HFFc6 (cell line): ENCODE measurements at regions not wholly inside any gene's neighbourhood (a gene's known extent, or its start where the extent isn't known, plus 50 kb on each side); places are given as distances from the start of the nearest gene placed in this dataset.

Experiments used
- DNase-seq: peaks from one replicate; pipeline ENCODE4 v3.0.0-alpha.2; 2018
- H3K27ac Mint-ChIP-seq: 2 replicates; pipeline ENCODE4 v1.8.0; 2020; ENCODE audit warnings: mild to moderate bottlenecking, mixed read lengths
- H3K27me3 Mint-ChIP-seq: 2 replicates; pipeline ENCODE4 v1.8.0; 2021; ENCODE audit warnings: mild to moderate bottlenecking, moderate library complexity, mixed read lengths; ENCODE audit not compliant: insufficient read depth
- H3K36me3 Mint-ChIP-seq: 2 replicates; pipeline ENCODE4 v1.8.0; 2021; ENCODE audit warnings: low read depth, mixed read lengths
- H3K4me1 Mint-ChIP-seq: 2 replicates; pipeline ENCODE4 v1.8.0; 2020; ENCODE audit warnings: low read depth, mixed read lengths
- H3K4me3 Mint-ChIP-seq: 2 replicates; pipeline ENCODE4 v1.8.0; 2020; ENCODE audit warnings: mild to moderate bottlenecking, moderate library complexity, mixed read lengths
- H3K9me3 Mint-ChIP-seq: 2 replicates; pipeline ENCODE4 v1.8.0; 2020; ENCODE audit warnings: mild to moderate bottlenecking, mixed read lengths
- CTCF ChIP-seq: fragments of 200-600 bp; sonication (generic); IDR thresholded peaks from 2 replicates; pipeline ENCODE4 v1.5.0; 2021; ENCODE audit warnings: antibody characterized with exemption, mild to moderate bottlenecking

- peaks cover 6% of the 10 kb centered on the region for H3K9me3 Mint-ChIP-seq
- no peak overlapping the region for H3K27ac Mint-ChIP-seq
- no peaks in the 10 kb centered on the region; the same call in 1 of the 2 replicates for H3K27me3 Mint-ChIP-seq
- H3K4me3 Mint-ChIP-seq, result no peak overlapping the region
- TF ChIP-seq CTCF, result no peak
- no peaks in the 10 kb centered on the region; the same call in 1 of the 2 replicates for H3K4me1 Mint-ChIP-seq
- DNase-seq, result peak; percentile 11
- no peaks in the 10 kb centered on the region for H3K36me3 Mint-ChIP-seq
Measured at GRCh38 chr2:146108993-146109392, 1589.1 kb upstream of the ZEB2 start.

GRCh38 chr2:146094185-146094584, 1574.3 kb upstream of the ZEB2 start:
- Mint-ChIP-seq H3K4me1 (no peaks in the 10 kb centered on the region), H3K4me3 (no peak overlapping the region), H3K27ac (no peak overlapping the region), H3K9me3 (peaks cover 35% of the 10 kb centered on the region), H3K36me3 (peaks cover 8% of the 10 kb centered on the region), H3K27me3 (no peaks in the 10 kb centered on the region)
- no peak for TF ChIP-seq CTCF
- no peak for DNase-seq

GRCh38 chr2:146081459-146081858, 1561.5 kb upstream of the ZEB2 start:
- no peak for TF ChIP-seq CTCF
- Mint-ChIP-seq H3K4me3 (no peak overlapping the region), H3K9me3 (peaks cover 13% of the 10 kb centered on the region; the same call in 1 of the 2 replicates), H3K4me1 (no peaks in the 10 kb centered on the region; the same call in 1 of the 2 replicates), H3K36me3 (no peaks in the 10 kb centered on the region), H3K27ac (no peak overlapping the region), H3K27me3 (peaks cover 2% of the 10 kb centered on the region; the same call in 1 of the 2 replicates)
- DNase-seq, result no peak

GRCh38 chr2:146080925-146081324, 1561.0 kb upstream of the ZEB2 start:
- no peaks in the 10 kb centered on the region for H3K36me3 Mint-ChIP-seq
- peaks cover 2% of the 10 kb centered on the region; the same call in 1 of the 2 replicates for H3K27me3 Mint-ChIP-seq
- no peak overlapping the region for H3K4me3 Mint-ChIP-seq
- TF ChIP-seq CTCF, result no peak
- DNase-seq, result no peak
- H3K4me1 Mint-ChIP-seq, result no peaks in the 10 kb centered on the region; the same call in 1 of the 2 replicates
- no peak overlapping the region for H3K27ac Mint-ChIP-seq
- peaks cover 18% of the 10 kb centered on the region; the same call in 1 of the 2 replicates for H3K9me3 Mint-ChIP-seq

- Mint-ChIP-seq H3K27ac (no peak overlapping the region), H3K9me3 (peaks cover 12% of the 10 kb centered on the region; the same call in 1 of the 2 replicates), H3K36me3 (no peaks in the 10 kb centered on the region), H3K4me3 (no peak overlapping the region), H3K4me1 (no peaks in the 10 kb centered on the region; the same call in 1 of the 2 replicates), H3K27me3 (peaks cover 2% of the 10 kb centered on the region; the same call in 1 of the 2 replicates)
- TF ChIP-seq CTCF, result no peak
- DNase-seq, result peak; percentile 2
Measured at GRCh38 chr2:146079216-146079615, 1559.3 kb upstream of the ZEB2 start.
